Gastrocnemius medialis (tissue), 4 donors: ENCODE measurements at regions not wholly inside any gene's neighbourhood (a gene's known extent, or its start where the extent isn't known, plus 50 kb on each side); places are given as distances from the start of the nearest gene placed in this dataset.

Source experiments
- POLR2A ChIP-seq, 2 donors: fragments of 450-650 bp; IDR thresholded peaks; one replicate each; pipeline ENCODE4 v1.6.1; 2017; ENCODE audit warnings: antibody characterized with exemption in 2 of 2, mild to moderate bottlenecking in 2 of 2, moderate library complexity in 2 of 2
- TF ChIP-seq, protein P1 (sequence below), 5 experiments: fragments of 450-650 bp in 3 of 5; fragments of 200-600 bp in 2 of 5; sonication (generic) in 2 of 5; IDR thresholded peaks in 4 of 5; conservative IDR thresholded peaks in 1 of 5; 1 replicate in 4 of 5; 2 replicates in 1 of 5; pipeline ENCODE4 v1.5.1; 2016 to 2019; ENCODE audit warnings: antibody characterized with exemption in 5 of 5, mild to moderate bottlenecking in 3 of 5, moderate library complexity in 3 of 5

- TF ChIP-seq, protein P1, sequence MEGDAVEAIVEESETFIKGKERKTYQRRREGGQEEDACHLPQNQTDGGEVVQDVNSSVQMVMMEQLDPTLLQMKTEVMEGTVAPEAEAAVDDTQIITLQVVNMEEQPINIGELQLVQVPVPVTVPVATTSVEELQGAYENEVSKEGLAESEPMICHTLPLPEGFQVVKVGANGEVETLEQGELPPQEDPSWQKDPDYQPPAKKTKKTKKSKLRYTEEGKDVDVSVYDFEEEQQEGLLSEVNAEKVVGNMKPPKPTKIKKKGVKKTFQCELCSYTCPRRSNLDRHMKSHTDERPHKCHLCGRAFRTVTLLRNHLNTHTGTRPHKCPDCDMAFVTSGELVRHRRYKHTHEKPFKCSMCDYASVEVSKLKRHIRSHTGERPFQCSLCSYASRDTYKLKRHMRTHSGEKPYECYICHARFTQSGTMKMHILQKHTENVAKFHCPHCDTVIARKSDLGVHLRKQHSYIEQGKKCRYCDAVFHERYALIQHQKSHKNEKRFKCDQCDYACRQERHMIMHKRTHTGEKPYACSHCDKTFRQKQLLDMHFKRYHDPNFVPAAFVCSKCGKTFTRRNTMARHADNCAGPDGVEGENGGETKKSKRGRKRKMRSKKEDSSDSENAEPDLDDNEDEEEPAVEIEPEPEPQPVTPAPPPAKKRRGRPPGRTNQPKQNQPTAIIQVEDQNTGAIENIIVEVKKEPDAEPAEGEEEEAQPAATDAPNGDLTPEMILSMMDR (IDR thresholded peaks at IDR 0.05 in 4 of 5, conservative IDR thresholded peaks at IDR 0.05 in 1 of 5) = no peak
- no peak for TF ChIP-seq POLR2A (IDR thresholded peaks at IDR 0.05)
These were observed 144.9 kb upstream of the CLEC14A start for GRCh38 chr14:38400751-38401150.
